CD4-positive, alpha-beta T cell treated with Interferon alpha-2 for 1 hour (primary cell): ENCODE measurements at regions not wholly inside any gene's neighbourhood (a gene's known extent, or its start where the extent isn't known, plus 50 kb on each side); places are given as distances from the start of the nearest gene placed in this dataset.
"Not testable (repeated sequence)": the region's sequence is repeated elsewhere in the genome, so short reads cannot be mapped to it uniquely, and the experiment has no call there.

Experiments used
- DNase-seq, 2 donors: peaks; one replicate each; pipeline ENCODE4 v3.0.0-alpha.2; 2020 to 2022

- DNase-seq = no peak
Measured at GRCh38 chr15:45869034-45869668, 234.3 kb downstream of the SQOR start.

- DNase-seq = no peak
Measured at GRCh38 chr15:45871121-45871855, 236.5 kb downstream of the SQOR start.

GRCh38 chr15:45873781-45874180, 239.0 kb downstream of the SQOR start:
- no peak for DNase-seq

GRCh38 chr15:45874566-45874965, 239.7 kb downstream of the SQOR start:
- not testable (repeated sequence) for DNase-seq

GRCh38 chr15:45884289-45884688, 249.5 kb downstream of the SQOR start:
- no peak for DNase-seq

GRCh38 chr15:45884755-45885445, 250.1 kb downstream of the SQOR start:
- DNase-seq = no peak

- DNase-seq = no peak
Measured at GRCh38 chr15:45885801-45886200, 251.0 kb downstream of the SQOR start.

- no peak for DNase-seq
Measured at GRCh38 chr15:45891766-45892165, 256.9 kb downstream of the SQOR start.

GRCh38 chr15:45892182-45892581, 257.4 kb downstream of the SQOR start:
- DNase-seq = no peak

GRCh38 chr15:45903283-45903682, 268.5 kb downstream of the SQOR start:
- DNase-seq = no peak

GRCh38 chr15:45904019-45904418, 269.2 kb downstream of the SQOR start:
- no peak for DNase-seq

GRCh38 chr15:45906230-45906629, 271.4 kb downstream of the SQOR start:
- no peak for DNase-seq

GRCh38 chr15:45910671-45911070, 275.8 kb downstream of the SQOR start:
- DNase-seq = no peak

GRCh38 chr15:45913451-45913850, 278.6 kb downstream of the SQOR start:
- DNase-seq = no peak

- no peak for DNase-seq
Measured at GRCh38 chr15:45914425-45914824, 279.6 kb downstream of the SQOR start.

GRCh38 chr15:45918839-45919238, 284.0 kb downstream of the SQOR start:
- no peak for DNase-seq

- DNase-seq = no peak
Measured at GRCh38 chr15:45919806-45920205, 285.0 kb downstream of the SQOR start.

- DNase-seq = no peak
Measured at GRCh38 chr15:45921376-45921775, 286.5 kb downstream of the SQOR start.

GRCh38 chr15:45921978-45922377, 287.1 kb downstream of the SQOR start:
- DNase-seq = no peak

GRCh38 chr15:45941367-45941766, 306.5 kb downstream of the SQOR start:
- DNase-seq = no peak

- DNase-seq = no peak
Measured at GRCh38 chr15:45943240-45943639, 308.4 kb downstream of the SQOR start.

GRCh38 chr15:45946111-45946510, 311.3 kb downstream of the SQOR start:
- no peak for DNase-seq

- no peak for DNase-seq
Measured at GRCh38 chr15:45948181-45948621, 313.4 kb downstream of the SQOR start.

GRCh38 chr15:45958924-45959323, 324.1 kb downstream of the SQOR start:
- no peak for DNase-seq
